ENCODE measurements at regions not wholly inside any gene's neighbourhood (a gene's known extent, or its start where the extent isn't known, plus 50 kb on each side); places are given as distances from the start of the nearest gene placed in this dataset.
"Not testable (repeated sequence)": the region's sequence is repeated elsewhere in the genome, so short reads cannot be mapped to it uniquely, and the experiment has no call there.

GRCh38 chr6:23784301-23784919 lies 341.6 kb upstream of the NRSN1 start:
- no peaks in the 10 kb centered on the region for H3K9me3 ChIP-seq
- H3K27me3 ChIP-seq = no peaks in the 10 kb centered on the region
- TF ChIP-seq, protein P1, sequence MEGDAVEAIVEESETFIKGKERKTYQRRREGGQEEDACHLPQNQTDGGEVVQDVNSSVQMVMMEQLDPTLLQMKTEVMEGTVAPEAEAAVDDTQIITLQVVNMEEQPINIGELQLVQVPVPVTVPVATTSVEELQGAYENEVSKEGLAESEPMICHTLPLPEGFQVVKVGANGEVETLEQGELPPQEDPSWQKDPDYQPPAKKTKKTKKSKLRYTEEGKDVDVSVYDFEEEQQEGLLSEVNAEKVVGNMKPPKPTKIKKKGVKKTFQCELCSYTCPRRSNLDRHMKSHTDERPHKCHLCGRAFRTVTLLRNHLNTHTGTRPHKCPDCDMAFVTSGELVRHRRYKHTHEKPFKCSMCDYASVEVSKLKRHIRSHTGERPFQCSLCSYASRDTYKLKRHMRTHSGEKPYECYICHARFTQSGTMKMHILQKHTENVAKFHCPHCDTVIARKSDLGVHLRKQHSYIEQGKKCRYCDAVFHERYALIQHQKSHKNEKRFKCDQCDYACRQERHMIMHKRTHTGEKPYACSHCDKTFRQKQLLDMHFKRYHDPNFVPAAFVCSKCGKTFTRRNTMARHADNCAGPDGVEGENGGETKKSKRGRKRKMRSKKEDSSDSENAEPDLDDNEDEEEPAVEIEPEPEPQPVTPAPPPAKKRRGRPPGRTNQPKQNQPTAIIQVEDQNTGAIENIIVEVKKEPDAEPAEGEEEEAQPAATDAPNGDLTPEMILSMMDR (IDR thresholded peaks at IDR 0.05) = no peak
- peak overlapping the region; percentile 6 to 19 for H3K4me3 ChIP-seq
- no peaks in the 10 kb centered on the region for H3K36me3 ChIP-seq
- no peaks in the 10 kb centered on the region for H3K4me1 ChIP-seq
- peak overlapping the region; percentile 51 to 55 for H3K27ac ChIP-seq
- no peak for DNase-seq (ENCODE audit: low spot score in 2 of 2)
- intact Hi-C loops (cut with DNase I) = no loop called here

DNA sequence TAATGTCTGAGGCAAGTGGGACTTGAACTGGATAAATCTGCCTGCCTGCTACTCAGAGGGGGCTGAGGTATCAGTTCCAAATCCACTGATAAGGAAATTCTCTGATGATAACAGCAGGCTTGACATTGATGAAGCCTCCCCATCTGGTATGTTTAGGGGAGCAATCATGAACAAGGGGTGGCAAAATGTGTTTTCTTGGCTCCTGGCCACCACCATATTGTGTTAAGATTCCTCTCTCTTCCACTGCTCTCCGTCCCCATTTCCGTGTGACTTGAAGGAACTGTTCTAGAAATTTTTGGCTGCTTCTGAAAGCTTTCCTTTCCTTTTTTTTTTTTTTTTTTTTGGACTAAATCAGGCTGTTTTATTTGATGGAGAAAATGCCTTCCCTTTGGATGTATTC lies 335.3 kb upstream of the NRSN1 start:
- DNase-seq (ENCODE audit: low spot score in 2 of 2) = no peak
- Histone ChIP-seq H3K27ac (no peak overlapping the region), H3K27me3 (no peaks in the 10 kb centered on the region), H3K9me3 (no peaks in the 10 kb centered on the region), H3K4me3 (no peak overlapping the region), H3K4me1 (no peaks in the 10 kb centered on the region), H3K36me3 (no peaks in the 10 kb centered on the region)
- TF ChIP-seq, protein P1 (IDR thresholded peaks at IDR 0.05) = no peak
- intact Hi-C loops (cut with DNase I) = no loop called here

DNA sequence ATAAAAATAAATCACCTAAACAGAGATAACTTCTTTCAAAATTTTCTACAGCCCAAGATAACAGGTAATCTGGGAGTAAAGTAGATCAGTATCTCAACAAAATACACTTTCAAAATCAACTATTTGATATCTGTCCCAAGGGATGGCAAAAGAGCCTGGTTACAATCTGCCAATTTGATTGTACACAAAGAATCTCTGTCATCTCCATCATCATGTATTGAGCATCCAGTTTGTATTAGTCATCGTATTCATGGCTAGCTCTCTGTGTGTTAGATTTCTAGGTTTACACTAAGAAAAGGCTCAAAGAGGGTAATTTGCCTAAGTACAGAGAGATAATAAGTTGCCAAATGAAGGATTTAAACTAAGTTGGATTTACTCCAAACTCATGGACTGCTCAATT lies 329.0 kb upstream of the NRSN1 start:
- no peaks in the 10 kb centered on the region for H3K9me3 ChIP-seq
- H3K36me3 ChIP-seq = no peaks in the 10 kb centered on the region
- no peaks in the 10 kb centered on the region for H3K27me3 ChIP-seq
- intact Hi-C loops (cut with DNase I) = no loop called here
- TF ChIP-seq, protein P1 (IDR thresholded peaks at IDR 0.05) = no peak
- no peak overlapping the region for H3K27ac ChIP-seq
- no peaks in the 10 kb centered on the region for H3K4me1 ChIP-seq
- no peak for DNase-seq (ENCODE audit: low spot score in 2 of 2)
- no peak overlapping the region for H3K4me3 ChIP-seq

DNA sequence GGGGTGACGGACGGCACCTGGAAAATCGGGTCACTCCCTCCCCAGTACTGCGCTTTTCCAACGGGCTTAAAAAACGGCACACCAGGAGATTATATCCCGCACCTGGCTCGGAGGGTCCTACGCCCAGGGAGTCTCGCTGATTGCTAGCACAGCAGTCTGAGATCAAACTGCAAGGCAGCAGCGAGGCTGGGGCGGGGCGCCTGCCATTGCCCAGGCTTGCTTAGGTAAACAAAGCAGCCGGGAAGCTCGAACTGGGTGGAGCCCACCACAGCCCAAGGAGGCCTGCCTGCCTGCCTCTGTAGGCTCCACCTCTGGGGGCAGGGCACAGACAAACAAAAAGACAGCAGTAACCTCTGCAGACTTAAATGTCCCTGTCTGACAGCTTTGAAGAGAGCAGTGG lies 321.7 kb upstream of the NRSN1 start:
- intact Hi-C loops (cut with DNase I) = not testable (repeated sequence)

DNA sequence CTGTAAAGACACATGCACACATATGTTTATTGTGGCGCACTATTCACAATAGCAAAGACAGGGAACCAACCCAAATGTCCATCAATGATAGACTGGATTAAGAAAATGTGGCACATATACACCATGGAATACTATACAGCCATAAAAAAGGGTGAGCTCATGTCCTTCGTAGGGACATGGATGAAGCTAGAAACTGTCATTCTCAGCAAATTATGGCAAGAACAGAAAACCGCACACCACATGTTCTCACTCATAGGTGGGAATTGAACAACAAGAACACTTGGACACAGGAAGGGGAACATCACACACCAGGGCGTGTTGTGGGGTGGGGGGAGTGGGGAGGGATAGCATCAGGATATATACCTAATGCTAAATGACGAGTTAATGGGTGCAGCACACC lies 304.9 kb upstream of the NRSN1 start:
- H3K27me3 ChIP-seq; H3K4me3 ChIP-seq; intact Hi-C loops (cut with DNase I); H3K9me3 ChIP-seq; H3K36me3 ChIP-seq; DNase-seq (ENCODE audit: low spot score in 2 of 2); H3K4me1 ChIP-seq; H3K27ac ChIP-seq: not testable (repeated sequence)

More for the DNA sequence above, 321.7 kb upstream of the NRSN1 start:
- H3K36me3 ChIP-seq; H3K4me1 ChIP-seq; H3K27me3 ChIP-seq; H3K9me3 ChIP-seq; H3K4me3 ChIP-seq; DNase-seq (ENCODE audit: low spot score in 2 of 2); H3K27ac ChIP-seq: not testable (repeated sequence)

- H3K36me3 ChIP-seq = no peaks in the 10 kb centered on the region
- no peak for DNase-seq (ENCODE audit: low spot score in 2 of 2)
- intact Hi-C loops (cut with DNase I) = no loop called here
These were observed 302.6 kb upstream of the NRSN1 start for GRCh38 chr6:23823421-23823820.

More at GRCh38 chr6:23823421-23823820, 302.6 kb upstream of the NRSN1 start:
- Histone ChIP-seq H3K9me3 (no peaks in the 10 kb centered on the region), H3K27ac (no peak overlapping the region), H3K4me1 (no peaks in the 10 kb centered on the region), H3K4me3 (no peak overlapping the region), H3K27me3 (no peaks in the 10 kb centered on the region)
- TF ChIP-seq, protein P1 (IDR thresholded peaks at IDR 0.05) = no peak
